H1 (cell line): ENCODE measurements at regions not wholly inside any gene's neighbourhood (a gene's known extent, or its start where the extent isn't known, plus 50 kb on each side); places are given as distances from the start of the nearest gene placed in this dataset.

ENCODE experiments used
- EZH2 ChIP-seq: fragments of 200-600 bp; sonication (generic); IDR thresholded peaks from 2 replicates; pipeline ENCODE4 v1.7.1; 2012; ENCODE audit warnings: low read depth, mild to moderate bottlenecking, moderate library complexity, low read length, inconsistent platforms; ENCODE audit not compliant: severe bottlenecking
- JUN ChIP-seq: IDR thresholded peaks from 2 replicates; pipeline ENCODE4 v1.6.1; 2011; ENCODE audit warnings: low read depth, mild to moderate bottlenecking, improper control_type of control experiment, low read length
- POLR2A ChIP-seq, 2 experiments: IDR thresholded peaks; 1 replicate in 1 of 2; 2 replicates in 1 of 2; pipeline ENCODE4 v1.6.1; 2011; ENCODE audit warnings: low read depth in 2 of 2, low read length in 2 of 2, mild to moderate bottlenecking in 2 of 2; ENCODE audit errors: control extremely low read depth in 1 of 2
- POLR2AphosphoS5 ChIP-seq: IDR thresholded peaks from 2 replicates; pipeline ENCODE4 v1.6.1; 2011; ENCODE audit warnings: low read depth, low read length
- SRF ChIP-seq: IDR thresholded peaks from 2 replicates; pipeline ENCODE4 v1.6.1; 2011; ENCODE audit warnings: mild to moderate bottlenecking, low read depth, low read length, moderate library complexity
- TAF1 ChIP-seq: IDR thresholded peaks from 2 replicates; pipeline ENCODE4 v1.6.1; 2011; ENCODE audit warnings: mild to moderate bottlenecking, low read depth, low read length
- YY1 ChIP-seq: IDR thresholded peaks from 2 replicates; pipeline ENCODE4 v1.6.1; 2011; ENCODE audit warnings: low read depth, mild to moderate bottlenecking, low read length
- TF ChIP-seq, protein P1 (sequence below), 3 experiments: IDR thresholded peaks; 1 replicate in 2 of 3; 2 replicates in 1 of 3; pipeline versions ENCODE4 v1.5.1 to v1.6.1; 2011; ENCODE audit warnings: low read length in 3 of 3, mild to moderate bottlenecking in 3 of 3, inconsistent platforms in 2 of 3, low read depth in 1 of 3, moderate library complexity in 1 of 3; ENCODE audit not compliant: insufficient read depth in 1 of 3; ENCODE audit errors: control extremely low read depth in 1 of 3

DNA sequence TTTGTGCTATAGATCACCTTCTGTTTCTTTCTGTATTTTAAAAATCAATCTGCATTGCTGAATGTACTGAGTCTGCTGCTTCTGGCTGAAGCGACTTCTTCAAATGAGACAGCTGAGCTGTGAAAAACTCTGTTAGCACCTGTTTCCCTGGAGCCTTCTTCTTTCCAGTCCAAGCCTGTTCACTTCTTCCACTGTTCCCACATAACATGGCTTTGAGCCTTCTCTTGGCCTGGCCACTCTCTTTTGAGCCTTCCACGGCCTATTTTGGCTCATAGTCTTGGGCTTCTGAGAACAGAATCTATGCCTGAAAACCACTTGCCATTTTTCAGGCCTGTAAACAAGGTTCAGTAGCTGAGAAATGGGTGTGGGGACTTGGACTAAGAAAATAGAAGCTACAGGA, 132.9 kb upstream of the IGFBP7 start:
- TF ChIP-seq EZH2 (no peak), SRF (no peak), JUN (no peak), TAF1 (no peak), POLR2AphosphoS5 (no peak), YY1 (no peak), POLR2A (IDR thresholded peaks at IDR 0.05; ENCODE audit: control extremely low read depth in 1 of 2, low read depth in 2 of 2, low read length in 2 of 2) (no peak)
- TF ChIP-seq, protein P1, sequence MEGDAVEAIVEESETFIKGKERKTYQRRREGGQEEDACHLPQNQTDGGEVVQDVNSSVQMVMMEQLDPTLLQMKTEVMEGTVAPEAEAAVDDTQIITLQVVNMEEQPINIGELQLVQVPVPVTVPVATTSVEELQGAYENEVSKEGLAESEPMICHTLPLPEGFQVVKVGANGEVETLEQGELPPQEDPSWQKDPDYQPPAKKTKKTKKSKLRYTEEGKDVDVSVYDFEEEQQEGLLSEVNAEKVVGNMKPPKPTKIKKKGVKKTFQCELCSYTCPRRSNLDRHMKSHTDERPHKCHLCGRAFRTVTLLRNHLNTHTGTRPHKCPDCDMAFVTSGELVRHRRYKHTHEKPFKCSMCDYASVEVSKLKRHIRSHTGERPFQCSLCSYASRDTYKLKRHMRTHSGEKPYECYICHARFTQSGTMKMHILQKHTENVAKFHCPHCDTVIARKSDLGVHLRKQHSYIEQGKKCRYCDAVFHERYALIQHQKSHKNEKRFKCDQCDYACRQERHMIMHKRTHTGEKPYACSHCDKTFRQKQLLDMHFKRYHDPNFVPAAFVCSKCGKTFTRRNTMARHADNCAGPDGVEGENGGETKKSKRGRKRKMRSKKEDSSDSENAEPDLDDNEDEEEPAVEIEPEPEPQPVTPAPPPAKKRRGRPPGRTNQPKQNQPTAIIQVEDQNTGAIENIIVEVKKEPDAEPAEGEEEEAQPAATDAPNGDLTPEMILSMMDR (IDR thresholded peaks at IDR 0.05; ENCODE audit: control extremely low read depth in 1 of 3, insufficient read depth in 1 of 3, low read depth in 1 of 3, low read length in 3 of 3): no peak
